ENCODE measurements at regions not wholly inside any gene's neighbourhood (a gene's known extent, or its start where the extent isn't known, plus 50 kb on each side); places are given as distances from the start of the nearest gene placed in this dataset.
"Not testable (repeated sequence)": the region's sequence is repeated elsewhere in the genome, so short reads cannot be mapped to it uniquely, and the experiment has no call there.

DNA sequence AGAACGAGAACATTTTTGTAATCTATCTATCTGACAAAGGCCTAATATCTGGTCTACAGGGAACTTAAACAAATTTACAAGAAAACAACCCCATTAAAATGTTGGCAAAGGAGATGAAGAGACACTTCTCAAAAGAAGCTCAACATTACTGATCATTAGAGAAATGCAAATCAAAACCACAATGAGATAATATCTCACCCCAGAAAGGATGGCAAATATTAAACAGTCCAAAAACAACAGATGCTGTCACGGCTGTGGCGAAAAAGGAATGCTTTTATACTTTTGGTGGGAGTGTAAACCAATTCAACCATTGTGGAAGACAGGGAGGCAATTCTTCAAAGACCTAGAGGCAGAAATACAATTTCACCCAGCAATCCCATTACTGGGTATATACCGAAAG lies 2284.8 kb downstream of the ARAP2 start:
- DNase-seq (no peak), FAIRE-seq (no peak)
- WGBS, 3 donors: 70 to 81% (median 73%) methylated on average over 4 of the region's 4 CpGs
- no peak overlapping the region for H3K27ac ChIP-seq (ENCODE audit: low read depth in 1 of 3, low read length in 2 of 3)
- H3K27me3 ChIP-seq (ENCODE audit: control insufficient read depth in 3 of 3, insufficient read depth in 3 of 3, low read length in 3 of 3): no peaks in the 10 kb centered on the region
- H3K4me3 ChIP-seq (ENCODE audit: low read depth in 1 of 3, low read length in 3 of 3): no peak overlapping the region
- no peaks in the 10 kb centered on the region for H3K36me3 ChIP-seq (ENCODE audit: control insufficient read depth in 3 of 3, insufficient read depth in 2 of 3, low read depth in 1 of 3, low read length in 3 of 3)
- no peaks in the 10 kb centered on the region for H3K4me1 ChIP-seq (ENCODE audit: control insufficient read depth in 3 of 3, insufficient read depth in 2 of 3, low read depth in 1 of 3, low read length in 2 of 3)
- H3K9me3 ChIP-seq (ENCODE audit: control insufficient read depth in 2 of 2, insufficient read depth in 1 of 2, low read depth in 1 of 2, low read length in 1 of 2): peaks cover 1 to 11% of the 10 kb centered on the region in 2 donors

DNA sequence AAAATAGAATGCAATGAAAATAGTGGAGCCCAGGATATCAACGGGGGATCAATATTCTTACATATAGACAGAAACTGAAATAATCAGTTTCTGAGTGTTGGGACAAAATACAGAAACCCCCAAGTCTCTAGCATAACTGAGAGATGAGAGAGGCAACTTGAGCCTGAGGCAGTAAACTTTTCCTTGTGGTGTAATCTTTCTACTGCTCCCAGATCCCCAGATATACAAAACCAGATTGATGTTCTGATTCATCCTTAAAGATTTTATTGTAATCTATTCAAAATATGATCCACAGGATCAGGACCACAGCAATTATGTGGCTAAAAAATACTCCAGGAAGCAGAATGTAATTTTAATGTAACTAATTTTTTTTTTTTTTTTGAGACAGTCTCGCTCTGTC lies 2282.6 kb downstream of the ARAP2 start:
- peaks cover 1 to 4% of the 10 kb centered on the region in 2 donors for H3K9me3 ChIP-seq (ENCODE audit: control insufficient read depth in 2 of 2, insufficient read depth in 1 of 2, low read depth in 1 of 2, low read length in 1 of 2)
- no peak overlapping the region for H3K4me3 ChIP-seq (ENCODE audit: low read depth in 1 of 3, low read length in 3 of 3)
- no peaks in the 10 kb centered on the region for H3K36me3 ChIP-seq (ENCODE audit: control insufficient read depth in 3 of 3, insufficient read depth in 2 of 3, low read depth in 1 of 3, low read length in 3 of 3)
- no peaks in the 10 kb centered on the region for H3K27me3 ChIP-seq (ENCODE audit: control insufficient read depth in 3 of 3, insufficient read depth in 3 of 3, low read length in 3 of 3)
- FAIRE-seq (no peak), DNase-seq (no peak)
- no peaks in the 10 kb centered on the region for H3K4me1 ChIP-seq (ENCODE audit: control insufficient read depth in 3 of 3, insufficient read depth in 2 of 3, low read depth in 1 of 3, low read length in 2 of 3)
- WGBS, 3 donors: 87 to 90% (median 88%) methylated on average over 2 of the region's 2 CpGs
- H3K27ac ChIP-seq (ENCODE audit: low read depth in 1 of 3, low read length in 2 of 3): no peak overlapping the region

DNA sequence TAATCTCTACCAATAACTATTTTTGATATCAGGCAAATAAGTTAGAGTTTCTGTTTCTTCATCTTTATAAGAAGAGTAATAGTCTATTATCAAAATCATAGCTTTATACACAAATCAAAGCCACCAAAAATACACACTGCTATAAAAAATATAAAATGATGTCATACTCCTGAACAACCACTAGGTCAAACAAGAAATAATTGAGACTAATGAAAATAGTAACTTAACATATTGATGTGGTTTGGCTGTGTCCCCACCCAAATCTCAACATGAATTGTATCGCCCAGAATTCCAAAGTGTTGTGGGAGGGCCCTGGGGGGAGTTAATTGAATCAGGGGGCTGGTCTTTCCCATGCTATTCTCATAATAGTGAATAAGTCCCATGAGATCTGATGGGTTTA lies 2277.5 kb downstream of the ARAP2 start:
- Histone ChIP-seq H3K27me3 (ENCODE audit: control insufficient read depth in 3 of 3, insufficient read depth in 3 of 3, low read length in 3 of 3) (no peaks in the 10 kb centered on the region), H3K9me3 (ENCODE audit: control insufficient read depth in 2 of 2, insufficient read depth in 1 of 2, low read depth in 1 of 2, low read length in 1 of 2) (no peaks in the 10 kb centered on the region), H3K4me1 (ENCODE audit: control insufficient read depth in 3 of 3, insufficient read depth in 2 of 3, low read depth in 1 of 3, low read length in 2 of 3) (no peaks in the 10 kb centered on the region), H3K36me3 (ENCODE audit: control insufficient read depth in 3 of 3, insufficient read depth in 2 of 3, low read depth in 1 of 3, low read length in 3 of 3) (no peaks in the 10 kb centered on the region), H3K27ac (ENCODE audit: low read depth in 1 of 3, low read length in 2 of 3) (no peak overlapping the region), H3K4me3 (ENCODE audit: low read depth in 1 of 3, low read length in 3 of 3) (no peak overlapping the region)
- no peak for FAIRE-seq
- WGBS, 3 donors: 90 to 100% (median 97%) methylated on average over 1 of the region's 1 CpG
- no peak for DNase-seq

DNA sequence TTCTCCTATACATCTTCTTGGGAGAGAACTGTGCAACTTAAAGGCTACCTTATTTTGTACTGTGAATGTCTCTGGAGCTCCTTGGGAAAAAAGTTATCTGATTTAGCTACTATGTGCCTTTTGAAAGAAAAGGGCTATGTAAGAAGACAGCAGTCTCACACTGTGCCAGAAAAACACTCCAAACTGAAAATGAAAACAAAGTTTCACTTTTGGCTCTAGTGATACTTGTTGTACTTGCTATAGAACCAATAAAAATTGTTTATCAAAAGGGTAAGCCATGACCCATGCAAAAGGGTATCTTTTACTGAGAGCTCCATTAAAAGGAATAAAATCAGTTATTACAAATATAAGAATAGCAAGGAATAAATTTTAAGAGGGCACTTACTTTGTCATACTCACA lies 2270.0 kb downstream of the ARAP2 start:
- no peak for FAIRE-seq
- no peak for DNase-seq

DNA sequence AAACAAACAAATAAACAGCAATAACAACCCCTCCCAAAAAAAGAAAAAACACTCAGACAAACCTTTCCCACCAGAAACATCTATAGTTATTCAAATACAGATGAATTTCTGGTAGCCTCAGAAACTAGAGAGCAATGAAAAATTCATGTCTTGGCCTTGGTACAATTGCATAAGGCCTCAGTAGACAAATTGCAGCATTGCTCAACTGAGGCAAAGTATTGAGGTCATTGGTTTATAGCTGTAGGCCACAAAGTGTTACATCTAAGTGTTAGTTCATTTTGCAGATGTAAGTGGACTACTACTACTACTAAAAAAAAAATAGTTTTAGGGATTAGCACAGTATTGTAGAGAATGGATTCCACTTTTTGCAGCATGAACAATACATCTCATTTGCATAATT lies 2268.3 kb downstream of the ARAP2 start:
- Histone ChIP-seq H3K4me3 (ENCODE audit: low read depth in 1 of 3, low read length in 3 of 3) (no peak overlapping the region), H3K4me1 (ENCODE audit: control insufficient read depth in 3 of 3, insufficient read depth in 2 of 3, low read depth in 1 of 3, low read length in 2 of 3) (no peaks in the 10 kb centered on the region), H3K27ac (ENCODE audit: low read depth in 1 of 3, low read length in 2 of 3) (no peak overlapping the region), H3K27me3 (ENCODE audit: control insufficient read depth in 3 of 3, insufficient read depth in 3 of 3, low read length in 3 of 3) (no peaks in the 10 kb centered on the region), H3K36me3 (ENCODE audit: control insufficient read depth in 3 of 3, insufficient read depth in 2 of 3, low read depth in 1 of 3, low read length in 3 of 3) (no peaks in the 10 kb centered on the region), H3K9me3 (ENCODE audit: control insufficient read depth in 2 of 2, insufficient read depth in 1 of 2, low read depth in 1 of 2, low read length in 1 of 2) (peaks cover 0 to 3% of the 10 kb centered on the region in 2 donors)
- DNase-seq: no peak
- no peak for FAIRE-seq

More for the DNA sequence above, 2270.0 kb downstream of the ARAP2 start:
- Histone ChIP-seq H3K9me3 (ENCODE audit: control insufficient read depth in 2 of 2, insufficient read depth in 1 of 2, low read depth in 1 of 2, low read length in 1 of 2) (peaks cover 0 to 3% of the 10 kb centered on the region in 2 donors), H3K4me1 (ENCODE audit: control insufficient read depth in 3 of 3, insufficient read depth in 2 of 3, low read depth in 1 of 3, low read length in 2 of 3) (no peaks in the 10 kb centered on the region), H3K36me3 (ENCODE audit: control insufficient read depth in 3 of 3, insufficient read depth in 2 of 3, low read depth in 1 of 3, low read length in 3 of 3) (no peaks in the 10 kb centered on the region), H3K4me3 (ENCODE audit: low read depth in 1 of 3, low read length in 3 of 3) (no peak overlapping the region), H3K27ac (ENCODE audit: low read depth in 1 of 3, low read length in 2 of 3) (no peak overlapping the region), H3K27me3 (ENCODE audit: control insufficient read depth in 3 of 3, insufficient read depth in 3 of 3, low read length in 3 of 3) (no peaks in the 10 kb centered on the region)

DNA sequence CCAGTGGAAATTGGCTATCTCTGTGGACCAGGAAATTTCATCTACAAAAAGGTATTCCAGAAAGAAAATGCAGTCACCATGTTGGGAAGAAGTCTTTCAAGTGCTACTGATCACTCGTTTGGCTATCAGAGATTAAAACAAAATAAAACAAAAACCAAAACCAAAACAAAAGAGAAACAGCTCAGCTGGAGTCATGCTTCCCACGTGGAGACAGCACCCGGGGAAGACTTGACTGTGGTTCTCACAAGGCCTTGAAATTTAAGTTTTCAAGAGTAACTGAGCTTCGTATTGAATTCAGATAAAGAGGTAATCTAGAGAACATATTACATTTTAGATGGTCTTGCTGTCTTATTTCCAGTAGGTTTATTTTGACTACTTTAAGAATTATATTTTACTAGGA lies 2264.5 kb downstream of the ARAP2 start:
- WGBS, 3 donors: 62 to 73% (median 68%) methylated on average over 4 of the region's 4 CpGs
- not testable (repeated sequence) for H3K4me3 ChIP-seq (ENCODE audit: low read depth in 1 of 3, low read length in 3 of 3); H3K9me3 ChIP-seq (ENCODE audit: control insufficient read depth in 2 of 2, insufficient read depth in 1 of 2, low read depth in 1 of 2, low read length in 1 of 2); H3K27me3 ChIP-seq (ENCODE audit: control insufficient read depth in 3 of 3, insufficient read depth in 3 of 3, low read length in 3 of 3); FAIRE-seq; H3K36me3 ChIP-seq (ENCODE audit: control insufficient read depth in 3 of 3, insufficient read depth in 2 of 3, low read depth in 1 of 3, low read length in 3 of 3); H3K4me1 ChIP-seq (ENCODE audit: control insufficient read depth in 3 of 3, insufficient read depth in 2 of 3, low read depth in 1 of 3, low read length in 2 of 3); DNase-seq; H3K27ac ChIP-seq (ENCODE audit: low read depth in 1 of 3, low read length in 2 of 3)

DNA sequence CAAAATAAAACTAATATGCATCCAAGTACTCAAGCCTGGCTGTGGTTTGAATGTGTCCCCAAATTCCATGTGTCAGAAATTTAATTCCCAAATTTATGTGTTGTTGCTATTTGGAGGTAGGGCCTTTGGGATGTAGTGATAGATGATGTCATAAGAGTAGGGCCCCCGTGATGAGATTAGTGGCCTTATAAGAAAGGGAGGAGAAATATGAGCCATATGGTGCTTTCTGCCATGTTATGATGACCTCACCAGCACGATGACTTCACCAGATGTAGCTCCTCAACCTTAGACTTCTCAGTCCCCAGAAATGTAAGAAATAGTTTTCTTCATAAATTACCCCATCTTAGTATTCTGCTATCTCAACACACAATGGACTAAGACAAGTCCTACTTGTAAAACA lies 2264.0 kb downstream of the ARAP2 start:
- WGBS, 3 donors: 64 to 71% (median 69%) methylated on average over 2 of the region's 2 CpGs
- Histone ChIP-seq H3K27me3 (ENCODE audit: control insufficient read depth in 3 of 3, insufficient read depth in 3 of 3, low read length in 3 of 3) (no peaks in the 10 kb centered on the region), H3K4me1 (ENCODE audit: control insufficient read depth in 3 of 3, insufficient read depth in 2 of 3, low read depth in 1 of 3, low read length in 2 of 3) (no peaks in the 10 kb centered on the region), H3K36me3 (ENCODE audit: control insufficient read depth in 3 of 3, insufficient read depth in 2 of 3, low read depth in 1 of 3, low read length in 3 of 3) (no peaks in the 10 kb centered on the region), H3K27ac (ENCODE audit: low read depth in 1 of 3, low read length in 2 of 3) (no peak overlapping the region), H3K4me3 (ENCODE audit: low read depth in 1 of 3, low read length in 3 of 3) (no peak overlapping the region), H3K9me3 (ENCODE audit: control insufficient read depth in 2 of 2, insufficient read depth in 1 of 2, low read depth in 1 of 2, low read length in 1 of 2) (peaks cover 0 to 3% of the 10 kb centered on the region in 2 donors)
- FAIRE-seq: no peak
- no peak for DNase-seq

DNA sequence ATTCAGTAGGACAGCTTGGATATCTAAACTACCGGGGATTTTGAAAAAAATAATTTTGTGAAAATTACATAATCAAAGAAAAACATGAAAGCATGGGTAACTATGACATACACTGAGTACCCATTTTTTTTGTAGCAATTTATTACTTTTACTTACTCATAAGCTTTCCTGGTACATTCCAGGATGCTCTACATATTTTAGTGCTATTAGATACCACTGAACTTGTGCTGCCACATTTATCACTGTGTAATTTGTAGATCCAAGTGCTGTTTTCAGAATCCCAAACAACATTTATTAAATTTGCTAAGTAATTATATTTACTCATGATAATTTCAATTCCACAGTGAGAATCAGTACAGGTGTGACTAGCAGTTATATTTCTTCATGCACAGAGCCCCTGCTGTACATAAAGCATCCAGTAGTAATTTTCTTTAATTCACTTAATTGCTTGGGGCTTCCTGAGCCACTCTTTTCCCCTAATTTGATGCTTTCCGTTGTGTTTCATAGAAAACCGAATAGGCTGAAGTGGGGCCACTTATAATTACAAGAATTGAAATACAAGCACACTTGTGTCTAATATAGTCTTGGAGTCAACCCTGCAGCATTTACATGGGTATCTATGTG lies 2254.4 kb downstream of the ARAP2 start:
- WGBS, 3 donors: 59 to 75% (median 72%) methylated on average over 3 of the region's 3 CpGs

DNA sequence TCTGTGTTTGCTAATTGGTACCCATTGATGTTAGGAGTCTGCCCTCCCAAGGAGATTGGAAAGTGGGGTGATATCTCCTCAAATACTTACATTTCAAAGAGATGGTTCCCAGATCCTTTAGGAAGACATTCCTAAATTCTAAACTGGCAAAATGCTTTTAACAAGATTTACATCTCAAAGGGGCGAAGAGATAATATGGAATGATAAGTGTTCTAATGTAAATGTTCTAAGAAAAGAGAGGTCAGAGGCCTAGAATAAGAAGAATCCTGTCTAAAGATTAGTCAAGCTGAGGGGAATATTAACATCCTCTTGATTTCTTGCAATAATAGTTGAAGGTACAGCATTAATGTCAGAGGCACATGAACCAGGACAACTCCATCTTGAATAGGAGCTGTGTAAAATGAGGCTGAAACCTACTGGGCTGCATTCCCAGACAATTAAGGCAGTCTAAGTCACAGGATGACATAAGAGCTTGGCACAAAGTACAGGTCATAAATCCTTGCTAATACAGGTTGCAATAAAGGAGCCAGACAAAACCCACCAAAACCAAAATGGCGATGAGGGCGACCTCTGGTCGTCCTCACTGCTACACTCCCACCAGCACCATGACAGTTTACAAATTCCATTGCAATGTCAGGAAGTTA lies 2248.1 kb downstream of the ARAP2 start:
- 85 to 87% (median 85%) methylated on average over 4 of the region's 4 CpGs for WGBS, 3 donors
- H3K4me1 ChIP-seq (ENCODE audit: control insufficient read depth in 3 of 3, insufficient read depth in 2 of 3, low read depth in 1 of 3, low read length in 2 of 3): no peaks in the 10 kb centered on the region
- no peaks in the 10 kb centered on the region for H3K36me3 ChIP-seq (ENCODE audit: control insufficient read depth in 3 of 3, insufficient read depth in 2 of 3, low read depth in 1 of 3, low read length in 3 of 3)
- no peak overlapping the region for H3K27ac ChIP-seq (ENCODE audit: low read depth in 1 of 3, low read length in 2 of 3)
- FAIRE-seq (no peak), DNase-seq (no peak)
- H3K9me3 ChIP-seq (ENCODE audit: control insufficient read depth in 2 of 2, insufficient read depth in 1 of 2, low read depth in 1 of 2, low read length in 1 of 2): peaks cover 0 to 1% of the 10 kb centered on the region in 2 donors
- H3K4me3 ChIP-seq (ENCODE audit: low read depth in 1 of 3, low read length in 3 of 3): no peak overlapping the region
- H3K27me3 ChIP-seq (ENCODE audit: control insufficient read depth in 3 of 3, insufficient read depth in 3 of 3, low read length in 3 of 3): no peaks in the 10 kb centered on the region

More for the DNA sequence above, 2254.4 kb downstream of the ARAP2 start:
- no peak for FAIRE-seq
- DNase-seq: no peak
- no peak overlapping the region for H3K4me3 ChIP-seq (ENCODE audit: low read depth in 1 of 3, low read length in 3 of 3)
- H3K27ac ChIP-seq (ENCODE audit: low read depth in 1 of 3, low read length in 2 of 3): no peak overlapping the region
- H3K9me3 ChIP-seq (ENCODE audit: control insufficient read depth in 2 of 2, insufficient read depth in 1 of 2, low read depth in 1 of 2, low read length in 1 of 2): no peaks in the 10 kb centered on the region
- no peaks in the 10 kb centered on the region for H3K27me3 ChIP-seq (ENCODE audit: control insufficient read depth in 3 of 3, insufficient read depth in 3 of 3, low read length in 3 of 3)
- no peaks in the 10 kb centered on the region for H3K36me3 ChIP-seq (ENCODE audit: control insufficient read depth in 3 of 3, insufficient read depth in 2 of 3, low read depth in 1 of 3, low read length in 3 of 3)
- H3K4me1 ChIP-seq (ENCODE audit: control insufficient read depth in 3 of 3, insufficient read depth in 2 of 3, low read depth in 1 of 3, low read length in 2 of 3): no peaks in the 10 kb centered on the region

All from small intestine (tissue), 7 donors.